ENCODE measurements at regions not wholly inside any gene's neighbourhood (a gene's known extent, or its start where the extent isn't known, plus 50 kb on each side); places are given as distances from the start of the nearest gene placed in this dataset.

- no peak overlapping the region for H3K4me3 ChIP-seq
Measured at GRCh38 chr13:106241974-106242953, 293.2 kb downstream of the EFNB2 start.

DNA sequence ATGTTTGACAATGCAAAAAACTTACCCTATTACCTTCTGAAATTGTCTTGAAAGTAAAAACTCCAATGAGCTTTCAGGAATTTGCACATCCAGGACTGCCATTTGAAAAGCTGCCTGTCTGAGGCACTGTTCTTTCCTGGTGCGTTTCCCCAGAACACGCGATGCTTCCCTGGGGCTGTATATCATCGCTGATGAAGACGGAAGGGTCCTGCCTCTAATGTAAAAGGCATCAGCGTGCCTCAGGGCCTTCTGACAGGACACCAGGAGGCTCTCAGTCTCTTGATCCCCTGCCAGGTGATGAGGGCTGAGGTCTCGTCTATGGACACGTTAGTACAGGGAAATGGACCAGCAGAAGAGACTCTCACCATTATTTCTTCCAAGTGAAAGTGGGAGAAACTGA lies 296.8 kb downstream of the EFNB2 start:
- Histone ChIP-seq H3K9me3 (replicated peaks in 1 of 3) (no peaks in the 10 kb centered on the region), H3K27me3 (no peaks in the 10 kb centered on the region), H3K4me3 (no peak overlapping the region), H3K36me3 (replicated peaks in 1 of 2) (no peaks in the 10 kb centered on the region), H3K27ac (no peak overlapping the region), H3K4me1 (replicated peaks in 1 of 2) (no peaks in the 10 kb centered on the region)
- 59 to 81% (median 79%) methylated on average over 8 of the region's 8 CpGs for WGBS, 4 donors
- no peak for DNase-seq
- TF ChIP-seq CTCF (IDR thresholded peaks at IDR 0.05) = no peak
- TF ChIP-seq POLR2A (IDR thresholded peaks at IDR 0.05) = no peak
- intact Hi-C loops (cut with DNase I) = no loop called here

More at GRCh38 chr13:106241974-106242953, 293.2 kb downstream of the EFNB2 start:
- TF ChIP-seq CTCF (IDR thresholded peaks at IDR 0.05) = no peak
- TF ChIP-seq POLR2A (IDR thresholded peaks at IDR 0.05) = no peak
- 76 to 83% (median 78%) methylated on average over 10 of the region's 10 CpGs for WGBS, 4 donors
- Histone ChIP-seq H3K27ac (no peak overlapping the region), H3K9me3 (replicated peaks in 1 of 3) (no peaks in the 10 kb centered on the region), H3K36me3 (replicated peaks in 1 of 2) (no peaks in the 10 kb centered on the region), H3K4me1 (replicated peaks in 1 of 2) (no peaks in the 10 kb centered on the region), H3K27me3 (no peaks in the 10 kb centered on the region)
- intact Hi-C loops (cut with DNase I) = no loop called here
- DNase-seq = no peak

GRCh38 chr13:106234636-106235035 lies 300.8 kb downstream of the EFNB2 start:
- WGBS, 4 donors = 67 to 75% (median 73%) methylated on average over 8 to 9 of the region's 9 CpGs
- TF ChIP-seq POLR2A (IDR thresholded peaks at IDR 0.05) (no peak), CTCF (IDR thresholded peaks at IDR 0.05) (no peak)
- intact Hi-C loops (cut with DNase I) = no loop called here
- Histone ChIP-seq H3K4me1 (replicated peaks in 1 of 2) (no peaks in the 10 kb centered on the region), H3K9me3 (replicated peaks in 1 of 3) (peaks cover 0 to 6% (median 0%) of the 10 kb centered on the region in 3 donors), H3K27ac (no peak overlapping the region), H3K36me3 (replicated peaks in 1 of 2) (no peaks in the 10 kb centered on the region), H3K4me3 (no peak overlapping the region), H3K27me3 (no peaks in the 10 kb centered on the region)
- DNase-seq = no peak

DNA sequence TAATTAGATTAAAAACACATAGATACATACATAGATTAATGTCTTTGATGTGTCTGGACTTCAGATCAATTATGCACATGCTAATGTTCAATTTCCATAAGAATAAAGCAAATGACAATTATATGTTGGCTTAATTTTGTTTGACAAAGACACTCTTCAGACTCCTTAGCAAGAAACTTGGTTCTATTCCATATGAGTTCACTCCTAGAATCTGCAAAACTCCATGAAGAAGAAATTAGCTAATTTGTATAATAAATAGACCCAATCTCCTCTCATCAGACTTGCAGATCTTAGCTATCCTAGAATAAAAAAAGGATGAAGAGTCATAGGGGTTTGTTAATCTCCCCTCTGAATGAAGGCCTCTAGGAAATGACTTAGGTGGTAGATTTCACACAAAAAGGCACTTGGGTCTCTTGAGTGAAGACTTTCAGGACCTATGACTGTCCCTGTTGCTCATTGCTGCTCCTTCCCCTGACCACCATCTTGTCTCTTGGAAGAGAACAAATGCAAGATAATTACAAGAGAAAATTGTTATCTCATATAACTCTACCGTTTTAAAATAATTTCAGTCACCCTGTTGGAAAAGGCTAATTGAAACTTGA lies 302.2 kb downstream of the EFNB2 start:
- no peaks in the 10 kb centered on the region for H3K27me3 ChIP-seq
- no peaks in the 10 kb centered on the region for H3K4me1 ChIP-seq (replicated peaks in 1 of 2)
- H3K27ac ChIP-seq = no peak overlapping the region
- TF ChIP-seq POLR2A (IDR thresholded peaks at IDR 0.05) (no peak), CTCF (IDR thresholded peaks at IDR 0.05) (no peak)
- H3K36me3 ChIP-seq (replicated peaks in 1 of 2) = no peaks in the 10 kb centered on the region
- 57 to 76% (median 67%) methylated on average over 1 of the region's 1 CpG for WGBS, 4 donors
- no peak overlapping the region for H3K4me3 ChIP-seq
- intact Hi-C loops (cut with DNase I) = no loop called here
- DNase-seq = no peak
- peaks cover 0 to 6% (median 0%) of the 10 kb centered on the region in 3 donors for H3K9me3 ChIP-seq (replicated peaks in 1 of 3)
